OCI-LY7 (cell line): ENCODE measurements at regions not wholly inside any gene's neighbourhood (a gene's known extent, or its start where the extent isn't known, plus 50 kb on each side); places are given as distances from the start of the nearest gene placed in this dataset.

Source experiments
- EZH2phosphoT487 ChIP-seq: fragments of 200-600 bp; sonication (generic); IDR thresholded peaks from 2 replicates; pipeline ENCODE4 v1.6.1; 2018; ENCODE audit warnings: low read depth, borderline replicate concordance, mild to moderate bottlenecking, mixed run types, antibody characterized with exemption, low read length, moderate library complexity, mixed read lengths
- TF ChIP-seq, protein P1 (sequence below): fragments of 200-600 bp; sonication (generic); conservative IDR thresholded peaks from 2 replicates; pipeline ENCODE4 v1.5.1; 2014; ENCODE audit warnings: mild to moderate bottlenecking, antibody characterized with exemption, low read length, moderate library complexity, mixed read lengths

DNA sequence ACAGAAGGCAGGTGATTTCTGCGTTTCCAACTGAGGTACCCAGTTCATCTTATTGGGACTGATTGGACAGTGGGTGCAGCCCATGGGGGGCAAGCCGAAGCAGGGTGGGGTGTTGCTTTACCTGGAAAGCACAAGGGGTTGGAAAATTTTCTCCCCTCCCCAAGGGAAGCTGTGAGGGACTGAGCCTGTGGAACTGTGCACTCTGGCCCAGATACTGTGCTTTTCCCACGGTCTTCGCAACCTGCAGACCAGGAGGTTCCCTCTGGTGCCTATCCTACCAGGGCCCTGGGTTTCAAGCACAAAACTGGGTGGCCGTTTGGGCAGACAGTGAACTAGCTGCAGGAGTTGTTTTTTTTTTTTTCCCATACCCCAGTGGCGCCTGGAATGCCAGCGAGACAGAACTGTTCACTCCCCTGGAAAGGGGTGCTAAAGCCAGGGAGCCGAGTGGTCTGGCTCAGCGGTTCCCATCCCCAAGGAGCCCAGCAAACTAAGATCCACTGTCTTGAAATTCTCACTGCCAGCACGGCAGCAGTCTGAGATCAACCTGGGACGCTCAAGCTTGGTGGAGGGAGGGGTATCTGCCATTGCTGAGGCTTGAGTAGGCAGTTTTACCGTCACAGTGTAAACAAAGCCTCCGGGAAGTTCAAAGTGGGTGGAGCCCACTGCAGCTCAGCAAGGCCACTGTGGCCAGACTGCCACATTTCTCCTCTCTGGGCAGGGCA, 97.2 kb downstream of the JRKL start:
- TF ChIP-seq, protein P1, sequence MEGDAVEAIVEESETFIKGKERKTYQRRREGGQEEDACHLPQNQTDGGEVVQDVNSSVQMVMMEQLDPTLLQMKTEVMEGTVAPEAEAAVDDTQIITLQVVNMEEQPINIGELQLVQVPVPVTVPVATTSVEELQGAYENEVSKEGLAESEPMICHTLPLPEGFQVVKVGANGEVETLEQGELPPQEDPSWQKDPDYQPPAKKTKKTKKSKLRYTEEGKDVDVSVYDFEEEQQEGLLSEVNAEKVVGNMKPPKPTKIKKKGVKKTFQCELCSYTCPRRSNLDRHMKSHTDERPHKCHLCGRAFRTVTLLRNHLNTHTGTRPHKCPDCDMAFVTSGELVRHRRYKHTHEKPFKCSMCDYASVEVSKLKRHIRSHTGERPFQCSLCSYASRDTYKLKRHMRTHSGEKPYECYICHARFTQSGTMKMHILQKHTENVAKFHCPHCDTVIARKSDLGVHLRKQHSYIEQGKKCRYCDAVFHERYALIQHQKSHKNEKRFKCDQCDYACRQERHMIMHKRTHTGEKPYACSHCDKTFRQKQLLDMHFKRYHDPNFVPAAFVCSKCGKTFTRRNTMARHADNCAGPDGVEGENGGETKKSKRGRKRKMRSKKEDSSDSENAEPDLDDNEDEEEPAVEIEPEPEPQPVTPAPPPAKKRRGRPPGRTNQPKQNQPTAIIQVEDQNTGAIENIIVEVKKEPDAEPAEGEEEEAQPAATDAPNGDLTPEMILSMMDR = no peak
- no peak for TF ChIP-seq EZH2phosphoT487
